Esophagus muscularis mucosa (tissue), 4 donors: ENCODE measurements at regions not wholly inside any gene's neighbourhood (a gene's known extent, or its start where the extent isn't known, plus 50 kb on each side); places are given as distances from the start of the nearest gene placed in this dataset.

Experiments
- DNase-seq: peaks from one replicate; pipeline ENCODE4 v3.0.0-alpha.2; 2017; ENCODE audit errors: extremely low spot score
- H3K27ac ChIP-seq, 4 donors: fragments of 200-600 bp; sonication (generic); replicated peaks in 1 of 4; 1 replicate in 3 of 4; 2 replicates in 1 of 4; pipeline ENCODE4 v1.5.1; 2016 to 2019; ENCODE audit warnings: mild to moderate bottlenecking in 1 of 4
- H3K27me3 ChIP-seq, 4 donors: fragments of 200-600 bp; sonication (generic); one replicate each; pipeline versions ENCODE4 v1.5.1 to v1.6.0; 2016 to 2019
- H3K36me3 ChIP-seq, 4 donors: fragments of 200-600 bp; sonication (generic); one replicate each; pipeline ENCODE4 v1.5.1; 2016 to 2019
- H3K4me1 ChIP-seq, 4 donors: fragments of 200-600 bp; sonication (generic); one replicate each; pipeline ENCODE4 v1.5.1; 2016 to 2019
- H3K4me3 ChIP-seq, 4 donors: fragments of 200-600 bp; sonication (generic); 1 replicate in 2 of 4; 2 replicates in 2 of 4; pipeline ENCODE4 v1.5.1; 2016 to 2019; ENCODE audit warnings: mild to moderate bottlenecking in 4 of 4, moderate library complexity in 1 of 4
- H3K9me3 ChIP-seq, 4 donors: fragments of 200-600 bp; sonication (generic); 1 replicate in 3 of 4; 2 replicates in 1 of 4; pipeline ENCODE4 v1.5.1; 2016 to 2019
- EP300 ChIP-seq: sonication (generic); formaldehyde crosslinking; IDR thresholded peaks from one replicate; pipeline ENCODE4 v1.6.1; 2017; ENCODE audit warnings: antibody characterized with exemption
- POLR2A ChIP-seq: fragments of 450-650 bp; IDR thresholded peaks from one replicate; pipeline ENCODE4 v1.6.1; 2017; ENCODE audit warnings: antibody characterized with exemption, moderate library complexity, mild to moderate bottlenecking, low read depth
- POLR2AphosphoS5 ChIP-seq, 2 donors: sonication (generic); formaldehyde crosslinking; IDR thresholded peaks; one replicate each; pipeline ENCODE4 v1.6.1; 2017; ENCODE audit warnings: antibody characterized with exemption in 2 of 2
- WGBS: methylation state at CpG from one replicate; pipeline ENCODE4 v1.1.5; 2018; 5-methylcytosine and 5-hydroxymethylcytosine counted together
- intact Hi-C: fragments of 100-400 bp; cut with DNase I; formaldehyde crosslinking; loops from one replicate; pipeline ENCODE4 v1.15.1; 2023
- TF ChIP-seq, protein P1 (sequence below), 3 experiments: fragments of 200-600 bp in 2 of 3; fragments of 450-650 bp in 1 of 3; sonication (generic) in 2 of 3; IDR thresholded peaks; one replicate each; pipeline ENCODE4 v1.5.1; 2017 to 2019; ENCODE audit warnings: antibody characterized with exemption in 3 of 3, mild to moderate bottlenecking in 2 of 3, moderate library complexity in 1 of 3

DNA sequence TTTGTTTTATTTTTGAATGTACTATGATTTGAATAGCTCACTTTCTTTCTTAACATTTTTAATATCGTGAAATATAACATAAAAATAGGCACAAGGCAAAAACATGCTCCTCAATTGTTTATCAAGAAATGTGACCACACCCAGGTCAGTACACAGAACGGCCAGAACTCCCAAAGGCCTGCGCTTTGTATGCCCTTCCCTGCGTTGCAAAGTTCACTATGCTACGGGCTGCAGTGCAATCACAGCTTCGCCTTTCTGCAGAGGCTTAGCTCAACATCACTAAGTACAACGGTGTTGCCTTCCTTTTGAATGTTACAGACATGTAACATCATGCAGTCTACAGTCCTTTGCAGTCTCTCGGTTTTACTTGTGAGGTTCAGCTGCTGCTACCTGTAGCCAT lies 333.4 kb downstream of the THBS2 start:
- WGBS, result 84% methylated on average over 8 of the region's 8 CpGs
- H3K27me3 ChIP-seq, result no peaks in the 10 kb centered on the region
- H3K36me3 ChIP-seq, result no peaks in the 10 kb centered on the region
- DNase-seq, result no peak
- H3K4me1 ChIP-seq, result peaks cover 8 to 23% (median 14%) of the 10 kb centered on the region in 4 donors
- no peak overlapping the region for H3K27ac ChIP-seq
- H3K9me3 ChIP-seq, result no peaks in the 10 kb centered on the region
- TF ChIP-seq EP300, result no peak
- TF ChIP-seq, protein P1, sequence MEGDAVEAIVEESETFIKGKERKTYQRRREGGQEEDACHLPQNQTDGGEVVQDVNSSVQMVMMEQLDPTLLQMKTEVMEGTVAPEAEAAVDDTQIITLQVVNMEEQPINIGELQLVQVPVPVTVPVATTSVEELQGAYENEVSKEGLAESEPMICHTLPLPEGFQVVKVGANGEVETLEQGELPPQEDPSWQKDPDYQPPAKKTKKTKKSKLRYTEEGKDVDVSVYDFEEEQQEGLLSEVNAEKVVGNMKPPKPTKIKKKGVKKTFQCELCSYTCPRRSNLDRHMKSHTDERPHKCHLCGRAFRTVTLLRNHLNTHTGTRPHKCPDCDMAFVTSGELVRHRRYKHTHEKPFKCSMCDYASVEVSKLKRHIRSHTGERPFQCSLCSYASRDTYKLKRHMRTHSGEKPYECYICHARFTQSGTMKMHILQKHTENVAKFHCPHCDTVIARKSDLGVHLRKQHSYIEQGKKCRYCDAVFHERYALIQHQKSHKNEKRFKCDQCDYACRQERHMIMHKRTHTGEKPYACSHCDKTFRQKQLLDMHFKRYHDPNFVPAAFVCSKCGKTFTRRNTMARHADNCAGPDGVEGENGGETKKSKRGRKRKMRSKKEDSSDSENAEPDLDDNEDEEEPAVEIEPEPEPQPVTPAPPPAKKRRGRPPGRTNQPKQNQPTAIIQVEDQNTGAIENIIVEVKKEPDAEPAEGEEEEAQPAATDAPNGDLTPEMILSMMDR (IDR thresholded peaks at IDR 0.05), result no peak
- no peak for TF ChIP-seq POLR2AphosphoS5 (IDR thresholded peaks at IDR 0.05)
- TF ChIP-seq POLR2A, result no peak
- intact Hi-C loops, result no loop called here
- no peak overlapping the region for H3K4me3 ChIP-seq

DNA sequence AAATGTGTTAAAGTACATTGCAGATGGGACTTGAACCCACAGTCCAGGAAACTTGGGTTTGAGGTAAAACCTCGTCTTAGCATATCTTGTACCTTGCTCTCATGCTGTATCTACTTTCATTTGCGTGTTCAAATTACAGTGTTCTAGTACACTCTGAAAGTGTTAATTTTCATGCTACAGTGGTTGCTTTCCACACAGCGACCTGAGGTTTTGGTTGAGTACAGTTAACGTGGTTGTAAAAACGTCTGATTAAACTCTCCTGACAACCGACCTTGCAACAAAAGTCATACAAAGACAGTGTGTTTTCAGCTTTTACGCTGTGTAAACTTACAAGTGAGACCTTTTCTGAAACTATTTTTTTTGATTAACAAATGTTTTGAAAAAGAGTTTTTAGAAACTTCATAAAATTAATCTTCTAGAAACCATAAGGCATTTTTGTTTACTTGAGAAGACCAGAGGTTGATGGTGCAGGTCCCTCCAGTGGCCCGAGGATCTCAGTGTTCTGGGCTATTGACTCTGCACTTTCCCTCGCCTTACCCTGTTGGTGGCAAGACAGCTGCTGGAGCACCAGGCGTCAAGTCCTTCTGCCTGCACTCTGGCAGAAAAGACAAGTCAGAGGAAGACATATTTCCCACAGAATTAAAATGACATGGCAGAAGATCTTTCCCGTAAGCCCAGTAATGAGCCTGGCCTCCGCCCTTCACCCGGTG lies 334.0 kb downstream of the THBS2 start:
- no peaks in the 10 kb centered on the region for H3K9me3 ChIP-seq
- H3K4me1 ChIP-seq, result peaks cover 8 to 23% (median 14%) of the 10 kb centered on the region in 4 donors
- no peaks in the 10 kb centered on the region for H3K36me3 ChIP-seq
- intact Hi-C loops, result no loop called here
- WGBS, result 88% methylated on average over 13 of the region's 13 CpGs
- no peaks in the 10 kb centered on the region for H3K27me3 ChIP-seq
- TF ChIP-seq POLR2A (no peak), POLR2AphosphoS5 (IDR thresholded peaks at IDR 0.05) (no peak), EP300 (no peak)
- TF ChIP-seq, protein P1 (IDR thresholded peaks at IDR 0.05), result no peak
- H3K27ac ChIP-seq, result no peak overlapping the region
- no peak for DNase-seq
- H3K4me3 ChIP-seq, result no peak overlapping the region

DNA sequence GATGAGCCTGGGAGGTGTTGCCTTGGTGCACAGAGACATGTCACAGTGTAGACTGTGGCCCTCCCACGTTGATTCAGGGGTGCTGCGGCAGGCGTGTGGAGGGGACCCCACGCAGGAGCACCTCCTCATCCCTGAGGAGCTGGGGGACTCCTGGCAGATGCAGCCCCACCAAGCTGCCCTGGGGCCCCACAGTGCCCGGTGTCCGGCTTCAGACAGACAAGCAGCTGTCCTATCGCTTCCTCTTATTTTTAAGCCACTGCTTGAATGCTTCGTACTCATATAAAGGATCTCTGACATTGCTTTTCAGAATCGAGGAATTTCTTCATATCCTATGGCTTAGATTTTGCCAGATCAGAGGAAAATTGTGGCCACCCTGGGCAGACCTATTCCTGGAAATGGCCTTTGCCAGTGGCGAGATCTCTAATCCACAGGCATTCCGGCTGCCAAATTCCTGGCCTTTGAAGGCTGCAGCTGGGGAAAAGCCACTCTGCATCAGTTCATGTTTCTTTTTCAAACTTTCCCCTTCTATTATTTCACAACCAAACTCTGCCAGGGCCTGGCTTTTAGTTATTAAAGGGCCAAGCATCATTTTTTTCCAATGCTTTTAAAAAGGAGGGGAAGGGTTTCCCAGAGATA lies 337.0 kb downstream of the THBS2 start:
- Histone ChIP-seq H3K27me3 (no peaks in the 10 kb centered on the region), H3K27ac (peak overlapping the region; percentile 32 to 67 (median 48)), H3K4me1 (peaks cover 8 to 20% (median 14%) of the 10 kb centered on the region in 4 donors), H3K4me3 (no peak overlapping the region), H3K36me3 (no peaks in the 10 kb centered on the region), H3K9me3 (no peaks in the 10 kb centered on the region)
- TF ChIP-seq, protein P1 (IDR thresholded peaks at IDR 0.05), result no peak
- TF ChIP-seq POLR2A (no peak), POLR2AphosphoS5 (IDR thresholded peaks at IDR 0.05) (no peak), EP300 (no peak)
- 53% methylated on average over 11 of the region's 11 CpGs for WGBS
- no peak for DNase-seq
- intact Hi-C loops, result no loop called here

DNA sequence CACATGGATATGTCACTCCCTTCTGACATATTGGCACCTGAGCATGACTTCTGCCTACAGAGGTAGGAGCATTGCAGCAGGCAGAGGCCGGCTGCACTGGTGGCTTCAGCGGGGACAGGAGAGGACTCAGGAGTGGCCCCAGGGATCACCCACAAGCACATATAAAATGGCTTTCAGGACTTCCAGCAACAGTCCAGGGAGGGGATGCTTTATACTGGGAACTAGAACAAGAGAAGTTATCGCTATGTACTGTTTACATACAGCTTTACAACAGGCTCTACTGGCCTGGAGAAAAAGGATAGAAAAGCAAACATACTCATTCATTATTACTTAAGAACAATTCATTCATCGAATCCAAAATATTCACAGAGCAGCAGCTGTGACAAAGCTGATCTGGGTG lies 337.8 kb downstream of the THBS2 start:
- intact Hi-C loops, result no loop called here
- Histone ChIP-seq H3K27ac (no peak overlapping the region), H3K9me3 (no peaks in the 10 kb centered on the region), H3K4me1 (peaks cover 8 to 19% (median 14%) of the 10 kb centered on the region in 4 donors), H3K36me3 (no peaks in the 10 kb centered on the region), H3K27me3 (no peaks in the 10 kb centered on the region), H3K4me3 (no peak overlapping the region)
- TF ChIP-seq EP300, result no peak
- TF ChIP-seq POLR2A, result no peak
- TF ChIP-seq POLR2AphosphoS5 (IDR thresholded peaks at IDR 0.05), result no peak
- TF ChIP-seq, protein P1 (IDR thresholded peaks at IDR 0.05), result no peak
- no peak for DNase-seq
- 90% methylated on average over 4 of the region's 4 CpGs for WGBS
